SK-N-SH treated with all-trans-retinoic acid at 6 μM for 48 hours (cell line): ENCODE measurements at regions not wholly inside any gene's neighbourhood (a gene's known extent, or its start where the extent isn't known, plus 50 kb on each side); places are given as distances from the start of the nearest gene placed in this dataset.
"Not testable (repeated sequence)": the region's sequence is repeated elsewhere in the genome, so short reads cannot be mapped to it uniquely, and the experiment has no call there.

Experiments
- ATAC-seq: fragments of 200-7000 bp; cut with Tn5 transposase; 3 replicates; pipeline ENCODE4 v1.9.1; 2020; ENCODE audit warnings: mild to moderate bottlenecking, moderate library complexity
- ARNTL ChIP-seq: fragments of 450-650 bp; formaldehyde crosslinking; IDR thresholded peaks from 2 replicates; pipeline ENCODE4 v1.5.0; 2020; ENCODE audit warnings: low read depth, mild to moderate bottlenecking, moderate library complexity, borderline replicate concordance
- CREB5 ChIP-seq: fragments of 250-450 bp; sonication (Bioruptor Pico); IDR thresholded peaks from 2 replicates; pipeline ENCODE4 v1.5.1; 2020; ENCODE audit warnings: low read depth, mild to moderate bottlenecking, moderate library complexity
- CSDC2 ChIP-seq: fragments of 250-450 bp; sonication (Bioruptor Pico); IDR thresholded peaks from 2 replicates; pipeline ENCODE4 v1.5.0; 2020; ENCODE audit warnings: mild to moderate bottlenecking, moderate library complexity
- ESRRG ChIP-seq: fragments of 250-450 bp; sonication (Bioruptor Pico); IDR thresholded peaks from 2 replicates; pipeline ENCODE4 v1.6.1; 2021; ENCODE audit warnings: mild to moderate bottlenecking
- GLIS3 ChIP-seq: fragments of 250-450 bp; sonication (Bioruptor Pico); IDR thresholded peaks from 2 replicates; pipeline ENCODE4 v1.5.0; 2020; ENCODE audit warnings: mild to moderate bottlenecking, moderate library complexity
- ISL1 ChIP-seq: fragments of 250-450 bp; sonication (Bioruptor Pico); IDR thresholded peaks from 2 replicates; pipeline ENCODE4 v2.1.2; 2022; ENCODE audit warnings: mild to moderate bottlenecking, moderate library complexity
- OSR1 ChIP-seq: fragments of 250-450 bp; sonication (Bioruptor Pico); IDR thresholded peaks from 2 replicates; pipeline ENCODE4 v1.8.0; 2022; ENCODE audit warnings: moderate library complexity, mild to moderate bottlenecking, inconsistent platforms
- PPARA ChIP-seq: fragments of 250-450 bp; sonication (Bioruptor Pico); IDR thresholded peaks from 2 replicates; pipeline ENCODE4 v1.5.0; 2020; ENCODE audit warnings: mild to moderate bottlenecking, borderline replicate concordance
- RARB ChIP-seq: fragments of 250-450 bp; sonication (Bioruptor Pico); IDR thresholded peaks from 2 replicates; pipeline ENCODE4 v1.8.0; 2021; ENCODE audit warnings: mild to moderate bottlenecking, moderate library complexity
- SNAI2 ChIP-seq: fragments of 250-450 bp; sonication (Bioruptor Pico); IDR thresholded peaks from 2 replicates; pipeline ENCODE4 v1.5.0; 2020; ENCODE audit warnings: mild to moderate bottlenecking, moderate library complexity
- TCF4 ChIP-seq: fragments of 250-450 bp; sonication (Bioruptor Pico); IDR thresholded peaks from 2 replicates; pipeline ENCODE4 v1.8.0; 2021; ENCODE audit warnings: mild to moderate bottlenecking, moderate library complexity, borderline replicate concordance
- TOX ChIP-seq: fragments of 250-450 bp; sonication (Bioruptor Pico); IDR thresholded peaks from 2 replicates; pipeline ENCODE4 v1.8.0; 2021; ENCODE audit warnings: mild to moderate bottlenecking, moderate library complexity, borderline replicate concordance
- ZC3H10 ChIP-seq: fragments of 250-450 bp; sonication (Bioruptor Pico); IDR thresholded peaks from 2 replicates; pipeline ENCODE4 v1.5.1; 2021; ENCODE audit warnings: mild to moderate bottlenecking, moderate library complexity
- ZFP3 ChIP-seq: fragments of 250-450 bp; sonication (Bioruptor Pico); IDR thresholded peaks from 2 replicates; pipeline ENCODE4 v1.5.0; 2020; ENCODE audit warnings: mild to moderate bottlenecking, moderate library complexity
- ZFP30 ChIP-seq: fragments of 450-650 bp; formaldehyde crosslinking; IDR thresholded peaks from 2 replicates; pipeline ENCODE4 v1.5.0; 2022; ENCODE audit warnings: mild to moderate bottlenecking, moderate library complexity
- ZNF565 ChIP-seq: fragments of 450-650 bp; formaldehyde crosslinking; conservative IDR thresholded peaks from 2 replicates; pipeline ENCODE4 v1.5.0; 2020; ENCODE audit warnings: low read depth, mild to moderate bottlenecking, moderate library complexity
- ZNF70 ChIP-seq: fragments of 450-650 bp; formaldehyde crosslinking; IDR thresholded peaks from 2 replicates; pipeline ENCODE4 v1.5.0; 2020; ENCODE audit warnings: mild to moderate bottlenecking, moderate library complexity
- ZNF8 ChIP-seq: fragments of 450-650 bp; formaldehyde crosslinking; IDR thresholded peaks from 2 replicates; pipeline ENCODE4 v1.5.0; 2020; ENCODE audit warnings: mild to moderate bottlenecking, moderate library complexity
- TF ChIP-seq, protein P1 (sequence below): fragments of 250-450 bp; sonication (Bioruptor Pico); IDR thresholded peaks from 2 replicates; pipeline ENCODE4 v1.5.0; 2020; ENCODE audit warnings: mild to moderate bottlenecking, moderate library complexity
- TF ChIP-seq, protein P2 (sequence below): fragments of 250-450 bp; sonication (Bioruptor Pico); IDR thresholded peaks from 2 replicates; pipeline ENCODE4 v1.5.1; 2021; ENCODE audit warnings: mild to moderate bottlenecking, moderate library complexity
- TF ChIP-seq, protein P3 (sequence below): fragments of 250-450 bp; sonication (Bioruptor Pico); IDR thresholded peaks from 2 replicates; pipeline ENCODE4 v1.8.0; 2020; ENCODE audit warnings: mild to moderate bottlenecking, moderate library complexity, borderline replicate concordance

DNA sequence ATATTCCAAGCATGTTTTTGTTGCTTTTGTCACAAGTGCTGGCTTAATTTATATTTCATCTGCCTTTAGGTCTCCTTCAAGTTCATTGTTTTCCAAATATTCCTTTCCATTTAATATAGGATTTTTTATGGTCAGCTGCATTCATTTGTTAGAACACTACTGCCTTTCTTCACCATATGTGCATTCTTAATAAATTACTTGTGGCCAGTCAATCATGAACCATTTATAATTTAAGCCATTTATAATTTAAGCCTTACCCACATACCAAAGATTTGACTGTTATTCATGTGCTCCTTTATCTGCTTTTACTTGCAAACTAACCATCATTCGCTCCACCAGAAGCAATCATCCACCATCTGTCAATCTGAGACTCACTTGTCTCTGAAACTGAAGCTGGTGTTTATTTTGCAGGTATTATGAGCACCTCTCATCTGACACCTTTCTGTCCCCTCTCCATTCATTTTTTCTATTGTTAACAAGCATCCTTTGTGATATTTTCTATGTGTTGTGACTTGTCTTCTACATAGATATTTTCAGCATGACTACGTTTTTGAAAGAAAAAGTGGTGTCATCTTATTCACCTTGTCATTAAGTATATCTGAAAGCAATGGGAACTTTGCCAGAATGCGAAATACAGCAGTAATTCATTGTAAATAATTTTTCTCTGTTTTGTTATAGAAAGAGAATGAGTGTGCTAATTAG, 786.8 kb downstream of the KCNJ3 start:
- ATAC-seq: no peak
- TF ChIP-seq ARNTL (CRISPR knock-in tag): no peak
- TF ChIP-seq ZFP30: no peak
- TF ChIP-seq ZNF70: no peak
- TF ChIP-seq, protein P1, sequence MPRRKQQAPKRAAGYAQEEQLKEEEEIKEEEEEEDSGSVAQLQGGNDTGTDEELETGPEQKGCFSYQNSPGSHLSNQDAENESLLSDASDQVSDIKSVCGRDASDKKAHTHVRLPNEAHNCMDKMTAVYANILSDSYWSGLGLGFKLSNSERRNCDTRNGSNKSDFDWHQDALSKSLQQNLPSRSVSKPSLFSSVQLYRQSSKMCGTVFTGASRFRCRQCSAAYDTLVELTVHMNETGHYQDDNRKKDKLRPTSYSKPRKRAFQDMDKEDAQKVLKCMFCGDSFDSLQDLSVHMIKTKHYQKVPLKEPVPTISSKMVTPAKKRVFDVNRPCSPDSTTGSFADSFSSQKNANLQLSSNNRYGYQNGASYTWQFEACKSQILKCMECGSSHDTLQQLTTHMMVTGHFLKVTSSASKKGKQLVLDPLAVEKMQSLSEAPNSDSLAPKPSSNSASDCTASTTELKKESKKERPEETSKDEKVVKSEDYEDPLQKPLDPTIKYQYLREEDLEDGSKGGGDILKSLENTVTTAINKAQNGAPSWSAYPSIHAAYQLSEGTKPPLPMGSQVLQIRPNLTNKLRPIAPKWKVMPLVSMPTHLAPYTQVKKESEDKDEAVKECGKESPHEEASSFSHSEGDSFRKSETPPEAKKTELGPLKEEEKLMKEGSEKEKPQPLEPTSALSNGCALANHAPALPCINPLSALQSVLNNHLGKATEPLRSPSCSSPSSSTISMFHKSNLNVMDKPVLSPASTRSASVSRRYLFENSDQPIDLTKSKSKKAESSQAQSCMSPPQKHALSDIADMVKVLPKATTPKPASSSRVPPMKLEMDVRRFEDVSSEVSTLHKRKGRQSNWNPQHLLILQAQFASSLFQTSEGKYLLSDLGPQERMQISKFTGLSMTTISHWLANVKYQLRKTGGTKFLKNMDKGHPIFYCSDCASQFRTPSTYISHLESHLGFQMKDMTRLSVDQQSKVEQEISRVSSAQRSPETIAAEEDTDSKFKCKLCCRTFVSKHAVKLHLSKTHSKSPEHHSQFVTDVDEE (CRISPR knock-in tag): no peak
- TF ChIP-seq OSR1 (CRISPR knock-in tag): no peak
- no peak for TF ChIP-seq TOX (CRISPR knock-in tag)
- no peak for TF ChIP-seq SNAI2 (CRISPR knock-in tag)
- no peak for TF ChIP-seq TCF4 (CRISPR knock-in tag)
- TF ChIP-seq ZC3H10 (CRISPR knock-in tag): no peak
- TF ChIP-seq CSDC2 (CRISPR knock-in tag): no peak
- TF ChIP-seq, protein P2, sequence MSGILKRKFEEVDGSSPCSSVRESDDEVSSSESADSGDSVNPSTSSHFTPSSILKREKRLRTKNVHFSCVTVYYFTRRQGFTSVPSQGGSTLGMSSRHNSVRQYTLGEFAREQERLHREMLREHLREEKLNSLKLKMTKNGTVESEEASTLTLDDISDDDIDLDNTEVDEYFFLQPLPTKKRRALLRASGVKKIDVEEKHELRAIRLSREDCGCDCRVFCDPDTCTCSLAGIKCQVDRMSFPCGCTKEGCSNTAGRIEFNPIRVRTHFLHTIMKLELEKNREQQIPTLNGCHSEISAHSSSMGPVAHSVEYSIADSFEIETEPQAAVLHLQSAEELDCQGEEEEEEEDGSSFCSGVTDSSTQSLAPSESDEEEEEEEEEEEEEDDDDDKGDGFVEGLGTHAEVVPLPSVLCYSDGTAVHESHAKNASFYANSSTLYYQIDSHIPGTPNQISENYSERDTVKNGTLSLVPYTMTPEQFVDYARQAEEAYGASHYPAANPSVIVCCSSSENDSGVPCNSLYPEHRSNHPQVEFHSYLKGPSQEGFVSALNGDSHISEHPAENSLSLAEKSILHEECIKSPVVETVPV (CRISPR knock-in tag): no peak
- TF ChIP-seq, protein P3, sequence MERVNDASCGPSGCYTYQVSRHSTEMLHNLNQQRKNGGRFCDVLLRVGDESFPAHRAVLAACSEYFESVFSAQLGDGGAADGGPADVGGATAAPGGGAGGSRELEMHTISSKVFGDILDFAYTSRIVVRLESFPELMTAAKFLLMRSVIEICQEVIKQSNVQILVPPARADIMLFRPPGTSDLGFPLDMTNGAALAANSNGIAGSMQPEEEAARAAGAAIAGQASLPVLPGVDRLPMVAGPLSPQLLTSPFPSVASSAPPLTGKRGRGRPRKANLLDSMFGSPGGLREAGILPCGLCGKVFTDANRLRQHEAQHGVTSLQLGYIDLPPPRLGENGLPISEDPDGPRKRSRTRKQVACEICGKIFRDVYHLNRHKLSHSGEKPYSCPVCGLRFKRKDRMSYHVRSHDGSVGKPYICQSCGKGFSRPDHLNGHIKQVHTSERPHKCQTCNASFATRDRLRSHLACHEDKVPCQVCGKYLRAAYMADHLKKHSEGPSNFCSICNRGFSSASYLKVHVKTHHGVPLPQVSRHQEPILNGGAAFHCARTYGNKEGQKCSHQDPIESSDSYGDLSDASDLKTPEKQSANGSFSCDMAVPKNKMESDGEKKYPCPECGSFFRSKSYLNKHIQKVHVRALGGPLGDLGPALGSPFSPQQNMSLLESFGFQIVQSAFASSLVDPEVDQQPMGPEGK (CRISPR knock-in tag): no peak
- no peak for TF ChIP-seq ZNF8 (CRISPR knock-in tag)
- TF ChIP-seq GLIS3 (CRISPR knock-in tag): no peak

DNA sequence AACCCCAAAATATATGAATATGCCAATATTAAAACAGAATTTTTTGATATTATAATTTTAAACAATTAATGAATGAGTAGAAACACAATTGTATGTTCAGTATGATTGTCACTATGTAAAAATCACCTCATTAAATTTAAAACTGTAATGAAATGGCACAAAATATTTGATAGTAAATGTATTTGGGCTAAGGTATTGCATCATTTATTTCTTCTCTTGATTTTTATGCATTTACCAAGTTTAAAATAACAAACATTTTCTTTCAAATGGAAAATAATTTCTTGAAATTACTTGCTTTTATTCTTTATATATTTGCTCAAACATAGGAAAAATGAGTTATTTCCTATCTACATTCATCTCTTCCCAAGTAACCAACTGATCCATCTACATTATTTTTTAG, 782.6 kb downstream of the KCNJ3 start:
- TF ChIP-seq, protein P1 (CRISPR knock-in tag): no peak
- TF ChIP-seq ZC3H10 (CRISPR knock-in tag): no peak
- no peak for TF ChIP-seq PPARA (CRISPR knock-in tag)
- TF ChIP-seq ZNF8 (CRISPR knock-in tag): no peak
- TF ChIP-seq ZFP3 (CRISPR knock-in tag): no peak
- TF ChIP-seq CSDC2 (CRISPR knock-in tag): no peak
- TF ChIP-seq ISL1 (CRISPR knock-in tag): no peak
- TF ChIP-seq RARB (CRISPR knock-in tag): no peak
- TF ChIP-seq CREB5 (CRISPR knock-in tag): no peak
- TF ChIP-seq TCF4 (CRISPR knock-in tag): no peak
- TF ChIP-seq OSR1 (CRISPR knock-in tag): no peak
- no peak for TF ChIP-seq SNAI2 (CRISPR knock-in tag)
- no peak for TF ChIP-seq ZNF70
- TF ChIP-seq TOX (CRISPR knock-in tag): no peak
- no peak for TF ChIP-seq ARNTL (CRISPR knock-in tag)
- TF ChIP-seq, protein P3 (CRISPR knock-in tag): no peak
- TF ChIP-seq ESRRG: no peak
- TF ChIP-seq ZNF565 (CRISPR knock-in tag): no peak
- TF ChIP-seq GLIS3 (CRISPR knock-in tag): no peak
- TF ChIP-seq ZFP30: no peak
- TF ChIP-seq, all 23 proteins: peak for 0
- ATAC-seq: no peak

DNA sequence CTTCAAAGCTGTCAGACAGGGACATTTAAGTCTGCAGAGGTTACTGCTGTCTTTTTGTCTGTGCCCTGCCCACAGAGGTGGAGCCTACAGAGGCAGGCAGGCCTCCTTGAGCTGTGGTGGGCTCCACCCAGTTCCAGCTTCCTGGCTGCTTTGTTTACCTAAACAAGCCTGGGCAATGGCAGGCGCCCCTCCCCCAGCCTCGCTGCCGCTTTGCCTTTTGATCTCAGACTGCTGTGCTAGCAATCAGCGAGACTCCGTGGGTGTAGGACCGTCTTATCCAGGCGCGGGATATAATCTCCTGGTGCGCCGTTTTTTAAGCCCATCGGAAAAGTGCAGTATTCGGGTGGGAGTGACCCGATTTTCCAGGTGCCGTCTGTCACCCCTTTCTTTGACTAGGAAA, 773.5 kb downstream of the KCNJ3 start:
- ATAC-seq: not testable (repeated sequence)
